Loucy (cell line): ENCODE measurements at regions not wholly inside any gene's neighbourhood (a gene's known extent, or its start where the extent isn't known, plus 50 kb on each side); places are given as distances from the start of the nearest gene placed in this dataset.
"Not testable (repeated sequence)": the region's sequence is repeated elsewhere in the genome, so short reads cannot be mapped to it uniquely, and the experiment has no call there.

Source experiments
- EZH2phosphoT487 ChIP-seq: fragments of 200-600 bp; IDR thresholded peaks from 2 replicates; pipeline ENCODE4 v1.6.1; 2018; ENCODE audit warnings: antibody characterized with exemption, mild to moderate bottlenecking, moderate library complexity, borderline replicate concordance
- TF ChIP-seq, protein P1 (sequence below): fragments of 200-600 bp; sonication (generic); conservative IDR thresholded peaks from 2 replicates; pipeline ENCODE4 v1.5.1; 2014; ENCODE audit warnings: mild to moderate bottlenecking, antibody characterized with exemption, low read length

GRCh38 chr7:130860832-130861231 lies 126.8 kb upstream of the KLF14 start:
- TF ChIP-seq, protein P1, sequence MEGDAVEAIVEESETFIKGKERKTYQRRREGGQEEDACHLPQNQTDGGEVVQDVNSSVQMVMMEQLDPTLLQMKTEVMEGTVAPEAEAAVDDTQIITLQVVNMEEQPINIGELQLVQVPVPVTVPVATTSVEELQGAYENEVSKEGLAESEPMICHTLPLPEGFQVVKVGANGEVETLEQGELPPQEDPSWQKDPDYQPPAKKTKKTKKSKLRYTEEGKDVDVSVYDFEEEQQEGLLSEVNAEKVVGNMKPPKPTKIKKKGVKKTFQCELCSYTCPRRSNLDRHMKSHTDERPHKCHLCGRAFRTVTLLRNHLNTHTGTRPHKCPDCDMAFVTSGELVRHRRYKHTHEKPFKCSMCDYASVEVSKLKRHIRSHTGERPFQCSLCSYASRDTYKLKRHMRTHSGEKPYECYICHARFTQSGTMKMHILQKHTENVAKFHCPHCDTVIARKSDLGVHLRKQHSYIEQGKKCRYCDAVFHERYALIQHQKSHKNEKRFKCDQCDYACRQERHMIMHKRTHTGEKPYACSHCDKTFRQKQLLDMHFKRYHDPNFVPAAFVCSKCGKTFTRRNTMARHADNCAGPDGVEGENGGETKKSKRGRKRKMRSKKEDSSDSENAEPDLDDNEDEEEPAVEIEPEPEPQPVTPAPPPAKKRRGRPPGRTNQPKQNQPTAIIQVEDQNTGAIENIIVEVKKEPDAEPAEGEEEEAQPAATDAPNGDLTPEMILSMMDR: not testable (repeated sequence)
- TF ChIP-seq EZH2phosphoT487: not testable (repeated sequence)
